TTC549 (cell line): ENCODE measurements at regions not wholly inside any gene's neighbourhood (a gene's known extent, or its start where the extent isn't known, plus 50 kb on each side); places are given as distances from the start of the nearest gene placed in this dataset.
"Not testable (repeated sequence)": the region's sequence is repeated elsewhere in the genome, so short reads cannot be mapped to it uniquely, and the experiment has no call there.

Experiments used
- FAIRE-seq: peaks from 2 replicates; lab custom pipeline; 2012; peaks lifted over from hg19 to GRCh38; lab: Jason Lieb, UNC

GRCh38 chr5:163789870-163790269 is 284.5 kb downstream of the MAT2B start:
- FAIRE-seq = no peak

DNA sequence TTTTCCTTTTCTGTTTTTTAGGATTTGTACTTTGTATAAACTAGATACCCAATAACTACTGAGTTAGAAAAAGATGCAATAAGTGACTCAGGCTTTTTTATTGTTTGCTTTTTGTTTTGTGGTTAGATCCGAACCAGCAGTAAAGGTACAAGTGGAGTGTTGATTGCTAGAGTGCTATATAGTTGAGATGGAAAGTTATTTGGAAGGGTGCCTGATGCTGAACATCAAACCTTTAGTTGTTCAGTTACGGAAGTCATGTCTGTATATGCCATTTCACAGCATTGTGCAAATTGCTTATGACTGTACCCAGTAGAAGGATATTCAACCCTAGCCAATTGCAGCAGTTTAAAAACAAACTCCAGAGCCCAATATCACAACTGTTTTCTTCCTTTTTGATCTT is 285.1 kb downstream of the MAT2B start:
- no peak for FAIRE-seq

- FAIRE-seq = no peak
Observed at GRCh38 chr5:163794993-163795392, 289.6 kb downstream of the MAT2B start.

DNA sequence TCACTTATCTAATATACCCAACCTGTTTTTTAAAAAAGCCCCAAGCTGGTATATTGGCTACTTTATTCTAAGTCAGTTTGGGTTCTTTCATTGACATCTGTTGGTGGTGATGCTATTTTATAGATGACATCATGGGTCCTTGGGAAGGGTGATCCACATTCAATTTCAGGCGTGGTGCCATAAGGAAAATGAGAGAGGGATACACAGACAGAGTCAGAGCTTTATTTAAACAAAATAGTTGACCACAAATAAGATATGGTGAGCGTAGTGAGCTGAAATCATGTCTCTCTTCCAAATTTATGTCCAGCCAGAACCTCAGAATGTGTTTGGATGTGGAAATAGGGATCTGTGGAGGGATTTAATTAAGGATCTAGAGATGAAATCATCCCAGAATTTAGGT is 302.4 kb downstream of the MAT2B start:
- no peak for FAIRE-seq

DNA sequence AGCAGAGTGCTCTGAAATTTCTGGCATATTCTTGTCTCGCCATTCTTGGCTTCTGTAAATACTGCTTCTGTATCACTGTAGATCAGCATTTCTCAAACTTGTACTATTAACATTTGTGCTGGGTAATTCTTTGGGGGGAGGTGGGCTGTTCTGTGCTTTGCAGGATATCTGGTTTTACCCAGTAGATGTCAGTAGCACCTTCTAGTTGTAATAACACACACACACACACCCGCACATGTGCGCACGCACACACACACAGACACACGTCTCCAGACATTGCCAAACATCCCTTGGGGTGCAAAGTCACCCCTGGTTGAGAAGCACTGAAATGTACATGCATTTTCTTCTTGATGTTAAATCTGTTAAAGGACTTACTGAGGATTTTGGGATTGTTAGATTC is 304.1 kb downstream of the MAT2B start:
- no peak for FAIRE-seq

GRCh38 chr5:163813900-163814299 is 308.5 kb downstream of the MAT2B start:
- no peak for FAIRE-seq

DNA sequence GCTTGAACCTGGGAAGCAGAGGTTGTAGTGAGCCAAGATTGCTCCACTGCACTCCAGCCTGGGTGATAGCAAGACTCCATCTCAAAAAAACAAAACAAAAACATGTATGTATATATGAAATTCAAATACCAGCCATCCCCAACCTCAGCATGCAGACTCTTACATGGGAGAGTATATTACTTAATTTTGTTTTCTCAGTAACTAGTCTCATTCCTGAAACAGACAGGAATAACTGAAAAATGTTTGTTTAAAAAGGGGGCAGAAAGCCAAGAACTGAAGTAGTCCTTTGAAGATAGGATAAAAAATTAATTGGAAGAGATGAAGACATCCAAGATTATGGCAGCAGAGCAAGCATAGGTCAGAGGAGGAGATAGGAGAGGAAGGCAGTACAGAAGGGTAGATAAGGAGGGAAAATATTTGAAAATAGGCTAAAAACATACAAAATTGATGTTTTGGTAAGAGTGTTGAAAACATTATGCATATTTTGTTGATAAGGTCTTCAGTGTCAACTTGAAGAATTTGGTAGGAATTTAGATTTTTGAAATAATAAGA is 309.9 kb downstream of the MAT2B start:
- FAIRE-seq = no peak

DNA sequence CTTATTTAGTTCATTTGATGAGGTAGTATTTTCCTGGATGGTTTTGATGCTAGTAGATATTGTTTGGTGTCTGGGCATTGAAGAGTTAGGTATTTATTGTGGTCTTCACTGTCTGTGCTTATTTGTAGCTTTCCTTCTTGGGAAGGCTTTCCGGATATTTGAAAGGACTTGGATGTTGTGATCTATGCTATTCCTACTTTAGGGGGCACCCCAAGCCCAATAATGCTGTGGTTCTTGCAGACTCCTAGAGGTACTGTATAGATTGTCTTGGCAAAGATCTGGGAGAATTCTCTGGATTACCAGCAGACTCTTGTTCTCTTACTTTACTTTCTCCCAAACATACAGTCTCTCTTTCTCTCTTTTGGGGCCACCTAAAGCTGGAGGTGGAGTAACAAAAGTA is 315.7 kb downstream of the MAT2B start:
- FAIRE-seq = no peak

DNA sequence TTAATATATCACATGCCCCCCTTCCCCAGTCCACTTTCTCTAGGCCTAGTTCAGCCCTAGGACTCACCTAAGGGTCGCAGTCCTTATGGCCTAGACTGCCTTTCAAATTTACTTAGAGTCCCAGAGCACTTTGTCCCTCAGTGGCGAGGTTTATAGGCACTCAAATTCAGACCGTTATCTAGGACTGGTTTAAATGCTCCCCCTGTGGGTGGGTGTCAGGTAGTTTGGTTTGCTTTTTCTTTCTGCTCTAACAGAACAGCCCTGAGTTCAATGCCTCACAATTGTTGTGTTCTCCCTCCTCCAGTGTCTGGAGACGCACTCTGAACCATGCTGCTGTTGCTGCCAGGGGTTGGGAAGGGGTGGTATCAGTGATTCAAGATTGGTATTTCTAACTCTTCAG is 317.1 kb downstream of the MAT2B start:
- no peak for FAIRE-seq

GRCh38 chr5:163825661-163826060 is 320.2 kb downstream of the MAT2B start:
- FAIRE-seq = no peak

- no peak for FAIRE-seq
Observed at GRCh38 chr5:163826201-163826600, 320.8 kb downstream of the MAT2B start.

DNA sequence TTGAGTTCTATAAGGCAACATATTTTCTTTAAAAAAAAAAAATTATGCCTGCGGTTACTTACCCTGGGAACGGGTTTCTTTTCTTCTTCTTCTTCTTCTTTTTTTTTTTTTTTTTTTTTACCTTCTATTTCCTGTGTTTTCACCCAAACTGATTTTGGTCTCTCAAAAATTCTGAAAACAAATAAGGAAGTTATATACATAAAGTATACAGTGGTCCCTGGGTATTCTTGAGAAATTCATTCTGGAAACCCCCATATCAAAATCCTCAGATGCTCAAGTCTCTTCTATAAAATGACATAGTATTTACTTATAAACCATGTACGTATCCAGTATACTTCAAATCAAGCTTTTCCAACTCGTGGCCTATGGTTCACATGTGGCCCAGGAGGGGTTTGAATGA is 326.7 kb downstream of the MAT2B start:
- no peak for FAIRE-seq

GRCh38 chr5:163838738-163839137 is 333.3 kb downstream of the MAT2B start:
- FAIRE-seq = no peak

DNA sequence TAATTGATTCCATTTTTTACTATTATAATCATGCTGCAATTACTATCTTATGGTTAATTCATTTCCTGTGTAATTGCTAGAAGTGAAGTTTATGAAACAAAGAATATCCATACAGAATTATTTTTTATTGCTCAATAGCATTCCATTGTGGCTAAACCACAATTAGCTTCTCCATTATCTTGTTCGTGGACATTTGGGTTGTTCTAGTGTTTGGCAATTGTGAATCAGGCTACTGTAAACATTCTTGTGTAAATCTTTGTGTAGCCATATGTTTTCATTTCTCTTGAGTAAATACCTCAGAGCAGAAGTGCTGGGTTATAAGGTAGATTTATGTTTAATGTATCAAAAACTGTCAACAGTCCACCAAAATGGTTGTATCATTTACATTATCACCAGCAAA is 341.1 kb downstream of the MAT2B start:
- no peak for FAIRE-seq

DNA sequence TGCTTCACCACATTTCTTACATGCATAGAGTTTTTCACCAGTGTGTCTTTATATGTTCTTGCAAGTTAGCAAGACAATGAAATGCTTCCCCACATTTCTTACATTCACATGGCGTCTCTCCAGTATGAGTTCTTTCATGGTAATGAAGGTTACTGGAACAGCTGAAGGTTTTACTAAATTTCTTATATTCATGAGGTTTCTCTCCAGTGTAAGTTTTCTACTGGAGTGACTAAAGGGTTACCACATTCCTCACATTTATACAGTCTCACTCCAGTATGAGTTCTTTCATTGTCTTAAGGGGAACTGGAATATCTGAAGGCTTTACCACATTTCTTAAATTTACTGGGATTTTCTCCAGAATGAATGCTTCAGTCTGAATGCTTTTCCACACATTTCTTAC is 350.3 kb downstream of the MAT2B start:
- no peak for FAIRE-seq

- no peak for FAIRE-seq
Observed at GRCh38 chr5:163861670-163862069, 356.3 kb downstream of the MAT2B start.

DNA sequence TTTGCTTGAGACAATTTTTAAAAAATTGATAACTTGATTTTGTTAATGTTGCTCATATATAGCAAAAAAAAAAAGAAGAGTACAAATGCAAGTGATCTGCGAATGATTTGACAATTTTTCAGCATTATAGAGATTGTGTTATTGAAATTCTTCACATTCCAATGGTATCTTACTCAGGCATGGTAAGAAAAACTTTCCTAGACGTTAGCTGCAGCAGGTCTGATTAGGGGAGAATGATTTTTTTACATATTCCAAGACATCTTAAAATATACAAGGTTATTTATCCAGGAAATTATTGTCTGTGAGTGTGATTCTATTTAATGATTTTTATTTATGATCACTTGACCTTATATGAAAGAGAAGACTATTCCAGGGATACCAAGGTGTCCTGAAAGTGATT is 361.9 kb downstream of the MAT2B start:
- FAIRE-seq = no peak

- FAIRE-seq = no peak
Observed at GRCh38 chr5:163867738-163868137, 362.3 kb downstream of the MAT2B start.

DNA sequence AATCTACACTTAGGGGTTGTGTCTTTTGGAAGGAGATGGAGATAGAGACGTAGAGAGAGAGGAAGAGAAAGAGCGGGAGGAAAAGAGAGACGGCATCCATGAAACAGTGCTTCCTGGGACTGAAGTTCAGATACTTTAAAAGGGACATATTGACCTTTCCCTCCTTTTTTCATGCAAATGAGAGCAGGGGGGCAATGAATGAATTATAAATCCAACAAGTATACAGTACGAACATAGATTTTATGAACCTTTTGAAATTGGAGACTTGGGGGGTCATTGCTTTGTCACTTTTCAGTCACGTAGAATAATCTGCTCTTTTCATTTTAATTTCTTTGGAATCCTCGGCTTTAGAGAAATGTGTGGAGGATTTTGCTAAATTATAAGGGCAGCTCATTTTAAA is 364.2 kb downstream of the MAT2B start:
- FAIRE-seq = no peak

DNA sequence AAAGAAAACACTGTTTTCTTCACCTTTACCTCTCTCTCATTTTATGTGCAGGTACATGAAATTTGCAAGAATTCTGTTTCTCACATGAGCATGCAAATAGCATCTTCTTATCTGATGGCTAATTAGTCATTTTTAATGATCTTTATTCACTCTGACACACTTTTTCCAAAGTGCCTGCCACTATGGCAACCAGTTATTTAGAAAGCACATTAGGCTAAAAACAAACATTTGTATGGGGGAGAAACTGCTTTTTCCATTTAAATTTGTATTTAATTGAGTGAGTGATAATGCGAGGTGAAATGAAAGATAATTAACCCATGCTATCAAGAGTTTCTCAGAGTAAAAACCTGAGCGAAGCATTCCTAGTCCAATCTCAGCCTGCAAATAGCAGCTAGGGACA is 365.0 kb downstream of the MAT2B start:
- no peak for FAIRE-seq

- no peak for FAIRE-seq
Observed at GRCh38 chr5:163874431-163874830, 369.0 kb downstream of the MAT2B start.

DNA sequence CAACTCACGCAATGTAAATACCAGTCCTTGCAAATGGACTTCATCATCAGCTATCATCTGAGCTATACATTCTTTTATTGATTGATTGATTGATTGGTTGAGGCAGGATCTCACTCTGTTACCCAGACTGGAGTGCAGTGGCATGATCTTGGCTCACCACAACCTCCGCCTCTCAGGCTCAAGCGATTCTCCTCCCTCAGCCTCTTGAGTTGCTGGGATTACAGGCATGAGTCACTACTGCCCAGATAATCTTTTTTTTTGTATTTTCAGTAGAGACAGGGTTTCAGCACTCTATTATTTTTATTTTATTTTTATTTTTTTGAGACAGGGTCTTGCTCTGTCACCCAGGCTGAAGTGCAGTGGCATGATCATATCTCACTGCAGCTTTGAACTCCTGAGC is 369.5 kb downstream of the MAT2B start:
- not testable (repeated sequence) for FAIRE-seq

- no peak for FAIRE-seq
Observed at GRCh38 chr5:163877865-163878264, 372.4 kb downstream of the MAT2B start.

DNA sequence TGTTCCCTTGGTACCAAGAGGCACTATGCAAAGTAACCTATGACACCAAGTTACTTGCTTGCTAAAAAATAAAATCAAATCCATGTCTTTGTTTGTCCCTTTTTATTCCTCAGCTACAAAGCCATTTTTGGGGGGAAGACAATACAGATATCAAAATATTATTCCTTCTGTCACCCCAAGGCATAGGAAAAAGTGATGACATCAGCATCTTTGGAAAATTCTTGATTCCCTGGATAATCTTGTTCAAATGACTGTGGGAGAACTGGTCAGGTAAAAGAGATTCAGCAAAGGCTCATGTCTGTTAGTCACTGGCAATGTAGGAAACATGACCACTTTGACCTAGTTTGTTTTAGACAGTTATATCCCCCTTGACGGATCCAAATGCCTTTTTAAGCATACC is 373.1 kb downstream of the MAT2B start:
- no peak for FAIRE-seq

- FAIRE-seq = no peak
Observed at GRCh38 chr5:163880302-163880701, 374.9 kb downstream of the MAT2B start.
